PC-9 (cell line): ENCODE measurements at regions not wholly inside any gene's neighbourhood (a gene's known extent, or its start where the extent isn't known, plus 50 kb on each side); places are given as distances from the start of the nearest gene placed in this dataset.

Experiments used
- CTCF ChIP-seq: fragments of 200-600 bp; sonication (generic); conservative IDR thresholded peaks from 2 replicates; pipeline ENCODE4 v1.6.1; 2017; ENCODE audit warnings: mixed run types, antibody characterized with exemption, mild to moderate bottlenecking, moderate library complexity
- EZH2 ChIP-seq: fragments of 200-600 bp; sonication (generic); IDR thresholded peaks from 2 replicates; pipeline ENCODE4 v1.8.0; 2017; ENCODE audit warnings: antibody characterized with exemption, low read depth

DNA sequence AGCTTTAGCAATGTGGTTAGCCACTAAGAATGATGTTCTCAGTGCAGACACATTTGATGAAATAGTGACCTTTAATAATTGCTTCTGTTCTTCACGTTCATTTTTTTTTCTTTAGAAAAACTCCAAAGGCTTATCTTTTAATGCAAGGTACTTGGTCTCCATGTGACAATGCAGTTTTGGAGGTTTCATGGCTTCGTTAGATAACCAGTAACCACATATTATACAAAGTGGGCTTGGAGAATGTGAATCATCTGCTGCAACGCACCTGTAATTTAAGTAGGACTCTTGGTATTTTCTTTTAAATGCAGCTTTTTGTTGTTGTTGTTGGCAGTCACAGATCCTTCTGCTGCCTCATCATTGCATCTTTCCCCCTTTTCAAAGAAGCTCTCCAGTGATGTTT lies 1606.3 kb downstream of the SUCLG1 start:
- no peak for TF ChIP-seq CTCF
- no peak for TF ChIP-seq EZH2
